Activated gamma-delta T cell treated with Interleukin-2 at 50 U/mL for 16 hours (primary cell): ENCODE measurements at regions not wholly inside any gene's neighbourhood (a gene's known extent, or its start where the extent isn't known, plus 50 kb on each side); places are given as distances from the start of the nearest gene placed in this dataset.
"Not testable (repeated sequence)": the region's sequence is repeated elsewhere in the genome, so short reads cannot be mapped to it uniquely, and the experiment has no call there.

Experiments used
- DNase-seq: peaks from one replicate; pipeline ENCODE4 v3.0.0-alpha.2; 2020

- DNase-seq, result no peak
Observed at GRCh38 chr2:125736306-125736705, 919.7 kb upstream of the GYPC start.

DNA sequence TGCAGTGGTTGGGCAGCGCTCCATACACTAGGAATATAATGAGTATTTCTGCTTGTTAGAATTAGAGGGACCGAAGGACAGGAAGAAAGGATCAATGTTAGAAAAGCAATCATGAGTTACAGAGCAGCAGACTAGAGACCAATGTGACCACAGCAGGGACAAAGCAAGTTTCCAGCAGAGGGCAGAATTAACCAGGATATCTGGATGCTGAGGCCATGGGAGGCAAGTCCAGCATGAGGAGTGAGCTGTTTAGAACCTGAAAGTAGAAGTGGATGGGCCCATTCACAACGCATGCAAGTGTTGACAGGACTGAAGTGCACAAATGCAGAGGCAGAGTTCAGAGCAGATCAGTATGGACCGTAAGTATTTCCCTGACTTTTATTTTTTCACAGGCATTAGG is 910.4 kb upstream of the GYPC start:
- no peak for DNase-seq

GRCh38 chr2:125746321-125747164 is 909.4 kb upstream of the GYPC start:
- DNase-seq, result no peak

DNA sequence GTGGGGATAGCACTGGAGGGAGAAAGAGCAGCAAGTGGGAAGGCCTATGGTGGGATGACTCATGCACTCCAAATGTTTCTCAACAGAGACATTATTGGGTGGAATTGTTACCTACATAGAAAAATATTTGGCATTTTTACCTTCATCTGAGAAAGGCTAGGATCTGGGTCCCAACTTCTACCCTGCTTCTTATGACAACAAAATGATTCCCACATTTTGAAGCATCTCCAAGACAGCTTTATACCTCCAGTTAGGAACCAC is 908.9 kb upstream of the GYPC start:
- no peak for DNase-seq

GRCh38 chr2:125756431-125756830 is 899.5 kb upstream of the GYPC start:
- DNase-seq, result no peak

DNA sequence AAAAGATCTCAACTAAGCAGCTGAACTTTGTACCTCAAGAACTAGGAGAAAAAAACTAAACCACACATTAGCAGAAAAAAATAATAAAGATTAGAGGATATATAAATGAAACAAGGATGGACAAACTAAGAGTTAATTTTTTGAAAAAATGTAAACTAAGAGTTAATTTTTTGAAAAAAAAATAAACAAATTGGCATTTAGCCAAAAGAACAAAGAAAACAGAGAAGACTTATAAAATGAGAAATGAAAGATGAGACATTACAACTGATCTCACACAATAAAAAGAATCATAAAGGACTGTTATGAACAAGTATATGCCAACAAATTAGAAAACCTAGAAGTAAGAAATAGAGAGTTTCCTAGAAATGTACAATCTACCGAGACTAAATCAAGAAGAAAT is 859.2 kb upstream of the GYPC start:
- no peak for DNase-seq

GRCh38 chr2:125797192-125797591 is 858.8 kb upstream of the GYPC start:
- no peak for DNase-seq

DNA sequence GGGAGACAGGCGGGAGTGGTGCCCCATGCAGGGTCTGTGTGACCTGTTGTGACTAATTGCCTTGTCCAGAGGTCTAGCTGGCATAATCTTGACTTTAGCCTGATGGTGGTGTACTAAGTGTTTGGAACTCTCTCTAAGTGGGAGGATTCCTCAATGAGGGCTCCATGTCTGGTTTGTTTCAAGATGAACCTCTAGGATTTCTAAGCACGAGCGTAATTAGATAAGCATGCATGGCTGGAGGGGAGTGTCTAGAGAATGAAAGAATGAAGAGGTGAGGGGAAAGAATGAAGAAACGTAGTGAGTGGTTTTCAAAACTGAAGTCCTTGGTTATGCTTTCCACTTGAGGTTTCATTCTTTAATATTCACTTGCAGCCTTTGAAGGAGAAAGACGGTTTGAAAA is 833.2 kb upstream of the GYPC start:
- no peak for DNase-seq

GRCh38 chr2:125825781-125826180 is 830.2 kb upstream of the GYPC start:
- DNase-seq, result not testable (repeated sequence)

GRCh38 chr2:125837128-125837527 is 818.8 kb upstream of the GYPC start:
- no peak for DNase-seq

- no peak for DNase-seq
Observed at GRCh38 chr2:125837611-125838010, 818.3 kb upstream of the GYPC start.

- no peak for DNase-seq
Observed at GRCh38 chr2:125839945-125840344, 816.0 kb upstream of the GYPC start.

- DNase-seq, result no peak
Observed at GRCh38 chr2:125842041-125842440, 813.9 kb upstream of the GYPC start.

DNA sequence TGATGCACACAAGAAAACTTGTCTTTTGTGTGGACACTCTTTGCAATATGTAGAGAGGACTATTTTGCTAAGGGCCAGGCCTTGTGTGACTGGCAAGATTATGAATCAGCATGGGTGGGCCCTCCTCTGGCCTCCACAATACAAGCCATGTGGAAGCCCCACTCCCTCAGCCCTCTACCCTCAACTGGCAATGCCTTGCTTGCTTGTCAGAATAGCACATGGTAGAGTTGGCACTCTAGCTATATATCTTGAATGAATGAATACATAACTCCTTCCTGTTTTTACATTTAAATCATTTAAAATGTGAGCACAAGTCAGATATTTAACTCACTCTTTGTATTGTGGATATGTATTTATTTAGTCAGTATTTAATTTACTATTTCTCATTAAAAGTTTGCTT is 805.4 kb upstream of the GYPC start:
- no peak for DNase-seq

- no peak for DNase-seq
Observed at GRCh38 chr2:125852364-125852763, 803.6 kb upstream of the GYPC start.

DNA sequence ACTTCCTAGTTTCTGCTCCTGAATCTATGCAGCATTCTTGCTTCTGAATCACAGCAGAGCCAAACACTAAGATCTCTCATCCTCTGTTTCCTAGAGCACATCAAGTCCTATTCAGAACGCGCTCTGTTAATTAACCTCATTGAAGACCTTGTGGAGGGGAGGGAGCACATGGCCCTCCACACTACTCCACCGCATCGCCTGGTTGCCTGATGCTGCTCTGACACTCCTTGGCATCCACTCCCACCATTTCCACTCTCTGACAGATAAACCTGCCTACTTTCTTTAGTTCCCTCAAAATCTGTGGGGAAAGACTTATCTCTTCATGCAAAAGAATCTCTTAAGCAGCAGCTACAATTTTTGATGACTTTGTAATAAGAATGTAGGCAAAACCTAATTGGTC is 802.3 kb upstream of the GYPC start:
- no peak for DNase-seq

DNA sequence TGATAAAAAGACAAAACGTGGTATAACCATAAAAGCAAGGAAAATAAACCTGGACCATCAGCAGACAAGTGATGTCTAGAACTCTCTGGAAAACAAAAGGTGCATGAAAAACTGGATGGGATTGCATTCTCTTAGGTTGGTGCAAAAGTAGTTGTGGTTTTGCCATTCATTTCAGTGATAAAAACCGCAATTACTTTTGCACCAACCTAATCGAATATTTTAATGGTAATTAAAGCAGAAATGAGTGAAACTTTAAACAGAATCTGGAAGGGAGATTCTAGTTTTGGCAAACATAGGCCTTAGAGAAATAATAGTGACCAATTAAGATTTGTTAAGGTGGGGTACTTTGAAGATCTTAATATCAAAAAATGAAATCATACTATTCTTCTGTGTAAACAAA is 800.8 kb upstream of the GYPC start:
- DNase-seq, result no peak

GRCh38 chr2:125857971-125858794 is 797.8 kb upstream of the GYPC start:
- no peak for DNase-seq

GRCh38 chr2:125861461-125861860 is 794.5 kb upstream of the GYPC start:
- no peak for DNase-seq

DNA sequence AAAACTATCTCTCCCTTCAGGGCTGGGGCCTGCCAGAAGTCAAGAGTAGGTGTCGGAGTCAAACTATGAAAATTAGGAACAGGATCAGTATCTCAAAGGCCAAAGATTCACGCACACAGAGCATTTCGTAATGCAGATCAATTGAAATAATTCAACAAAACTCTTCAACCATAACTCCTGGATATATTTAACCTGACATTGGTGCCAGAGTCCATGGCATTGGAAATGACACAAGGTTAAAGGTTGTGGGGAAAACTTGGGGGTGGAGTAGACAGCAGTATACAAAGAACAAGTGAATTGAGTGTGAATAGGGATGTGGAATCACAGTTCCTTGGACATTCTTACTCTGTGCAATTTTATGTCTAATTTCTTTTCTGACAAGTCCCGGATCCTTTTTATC is 788.0 kb upstream of the GYPC start:
- no peak for DNase-seq

- no peak for DNase-seq
Observed at GRCh38 chr2:125870264-125870663, 785.7 kb upstream of the GYPC start.

GRCh38 chr2:125870746-125871145 is 785.2 kb upstream of the GYPC start:
- DNase-seq, result no peak

- no peak for DNase-seq
Observed at GRCh38 chr2:125874564-125874963, 781.4 kb upstream of the GYPC start.

- no peak for DNase-seq
Observed at GRCh38 chr2:125885340-125885739, 770.6 kb upstream of the GYPC start.

DNA sequence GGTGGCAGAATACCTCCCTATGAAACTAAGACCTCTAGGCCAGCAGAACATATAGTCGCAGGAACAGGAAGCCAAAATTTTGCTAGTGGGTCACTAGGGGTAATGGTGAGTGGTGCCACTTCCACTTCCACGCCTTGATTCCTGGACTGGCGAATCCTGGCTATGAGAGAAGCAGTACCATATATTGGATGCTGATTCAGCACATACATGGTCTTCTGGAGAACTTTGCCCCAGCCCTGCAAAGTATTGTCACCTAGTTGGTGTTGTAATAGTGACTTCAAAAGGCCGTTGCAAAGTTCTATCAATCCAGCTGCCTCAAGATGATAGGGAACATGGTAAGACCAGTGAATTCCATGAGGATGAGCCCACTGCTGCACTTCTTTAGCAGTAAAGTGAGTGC is 769.8 kb upstream of the GYPC start:
- no peak for DNase-seq
